HCT116 (cell line): ENCODE measurements at regions not wholly inside any gene's neighbourhood (a gene's known extent, or its start where the extent isn't known, plus 50 kb on each side); places are given as distances from the start of the nearest gene placed in this dataset.

Source experiments
- ATAC-seq: fragments of 200-7000 bp; cut with Tn5 transposase; 2 replicates; pipeline ENCODE4 v1.9.1; 2020; ENCODE audit warnings: mild to moderate bottlenecking, moderate library complexity
- BruUV-seq: library from RNA; stranded (reverse); fragments of 400-500 nt; replicated peaks from 2 replicates; lab custom pipeline; 2021; lab: Mats Ljungman, UMichigan
- CTCF ChIA-PET: fragments of 300-600 bp; sonication (Branson Sonifier 250); formaldehyde crosslinking; loops from one replicate; lab custom pipeline; 2021; ENCODE audit warnings: antibody characterized with exemption; lab: Charles Lee
- POLR2A ChIA-PET: fragments of 300-600, 350-600 bp; sonication (Branson Sonifier 250); formaldehyde crosslinking; loops from one replicate; lab custom pipeline; 2021; ENCODE audit warnings: antibody characterized with exemption; lab: Charles Lee
- RAD21 ChIA-PET, 2 experiments: fragments of 300-600 bp; sonication (Branson Sonifier 250); formaldehyde crosslinking; loops; one replicate each; lab custom pipeline; 2023; ENCODE audit warnings: low total read pairs in 2 of 2; ENCODE audit not compliant: uncharacterized antibody in 2 of 2, unreplicated experiment in 2 of 2, low non-redundant PET in 1 of 2; lab: Charles Lee
- DNase-seq: peaks from one replicate; pipeline ENCODE4 v3.0.0-alpha.2; 2010; ENCODE audit warnings: low read depth, low spot score
- H2AFZ ChIP-seq: fragments of 200-600 bp; shearing (Covaris generic), sonication (generic); 2 replicates; pipeline ENCODE4 v1.6.1; 2017; ENCODE audit warnings: low read depth, mixed run types, mixed read lengths, antibody characterized with exemption, low read length; ENCODE audit not compliant: poor library complexity, severe bottlenecking
- H3K27ac ChIP-seq: 2 replicates; pipeline ENCODE4 v1.5.1; 2012; ENCODE audit warnings: low read depth, low read length
- H3K27me3 ChIP-seq: fragments of 200-600 bp; sonication (generic); 2 replicates; pipeline ENCODE4 v1.6.1; 2016; ENCODE audit warnings: mixed run types, low read length, mixed read lengths; ENCODE audit not compliant: insufficient read depth
- H3K36me3 ChIP-seq, 2 experiments: fragments of 200-500 bp in 1 of 2; fragments of 200-600 bp in 1 of 2; sonication (Bioruptor generic) in 1 of 2; sonication (generic) in 1 of 2; 2 replicates each; pipeline versions ENCODE4 v1.5.1 to v1.6.1; 2014 to 2016; ENCODE audit warnings: low read length in 2 of 2, inconsistent platforms in 1 of 2, mixed read lengths in 1 of 2, mixed run types in 1 of 2; ENCODE audit not compliant: insufficient read depth in 2 of 2, control insufficient read depth in 1 of 2
- H3K4me1 ChIP-seq, 2 experiments: fragments of 200-600 bp in 1 of 2; sonication (generic) in 1 of 2; 2 replicates each; pipeline versions ENCODE4 v1.5.1 to v1.6.1; 2012 to 2017; ENCODE audit warnings: low read length in 2 of 2, inconsistent platforms in 1 of 2, mild to moderate bottlenecking in 1 of 2, mixed read lengths in 1 of 2, mixed run types in 1 of 2, moderate library complexity in 1 of 2; ENCODE audit not compliant: insufficient read depth in 2 of 2, control insufficient read depth in 1 of 2
- H3K4me2 ChIP-seq: fragments of 200-600 bp; sonication (generic); 2 replicates; pipeline ENCODE4 v1.6.1; 2017; ENCODE audit warnings: mixed run types, low read length, mixed read lengths
- H3K4me3 ChIP-seq, 2 experiments: fragments of 200-600 bp in 1 of 2; sonication (generic) in 1 of 2; replicated peaks in 1 of 2; 2 replicates each; pipeline ENCODE4 v1.5.1; 2011 to 2016; ENCODE audit warnings: low read length in 2 of 2, control low read depth in 1 of 2, low read depth in 1 of 2, mild to moderate bottlenecking in 1 of 2, mixed read lengths in 1 of 2, mixed run types in 1 of 2
- H3K79me2 ChIP-seq: fragments of 200-600 bp; sonication (generic); 2 replicates; pipeline ENCODE4 v1.6.1; 2017; ENCODE audit warnings: mild to moderate bottlenecking, mixed run types, low read length, moderate library complexity, mixed read lengths; ENCODE audit not compliant: insufficient read depth
- H3K9ac ChIP-seq: fragments of 200-600 bp; sonication (generic); 2 replicates; pipeline ENCODE4 v1.6.1; 2016; ENCODE audit warnings: low read length, mixed read lengths
- H3K9me2 ChIP-seq: fragments of 200-600 bp; sonication (generic), shearing (Covaris generic); 2 replicates; pipeline ENCODE4 v1.6.1; 2017; ENCODE audit warnings: mixed run types, mild to moderate bottlenecking, moderate library complexity; ENCODE audit not compliant: insufficient read depth
- H3K9me3 ChIP-seq, 2 experiments: fragments of 200-500 bp in 1 of 2; fragments of 200-600 bp in 1 of 2; sonication (Bioruptor generic) in 1 of 2; sonication (generic) in 1 of 2; 2 replicates each; pipeline ENCODE4 v1.6.1; 2014 to 2017; ENCODE audit warnings: low read length in 2 of 2, mixed read lengths in 2 of 2, inconsistent platforms in 1 of 2, low read depth in 1 of 2, mild to moderate bottlenecking in 1 of 2, mixed run types in 1 of 2, moderate library complexity in 1 of 2; ENCODE audit not compliant: control insufficient read depth in 1 of 2, insufficient read depth in 1 of 2
- H4K20me1 ChIP-seq: fragments of 200-600 bp; sonication (generic), shearing (Covaris generic); 2 replicates; pipeline ENCODE4 v1.6.1; 2017; ENCODE audit warnings: mixed run types, mild to moderate bottlenecking, moderate library complexity; ENCODE audit not compliant: insufficient read depth
- ATF3 ChIP-seq: IDR thresholded peaks from 2 replicates; pipeline ENCODE4 v1.6.1; 2012
- CBX3 ChIP-seq: IDR thresholded peaks from 2 replicates; pipeline ENCODE4 v1.6.1; 2012; ENCODE audit warnings: low read depth
- CEBPB ChIP-seq: IDR thresholded peaks from 2 replicates; pipeline ENCODE4 v1.6.1; 2012; ENCODE audit warnings: low read depth
- EGR1 ChIP-seq: IDR thresholded peaks from 2 replicates; pipeline ENCODE4 v1.6.1; 2012; ENCODE audit warnings: low read depth
- ELF1 ChIP-seq: IDR thresholded peaks from 2 replicates; pipeline ENCODE4 v1.6.1; 2012; ENCODE audit warnings: low read depth, borderline replicate concordance
- EZH2 ChIP-seq: fragments of 200-600 bp; sonication (generic); IDR thresholded peaks from 2 replicates; pipeline ENCODE4 v1.6.1; 2017; ENCODE audit warnings: antibody characterized with exemption, mixed run types
- EZH2phosphoT487 ChIP-seq: fragments of 200-600 bp; IDR thresholded peaks from 2 replicates; pipeline ENCODE4 v1.6.1; 2018; ENCODE audit warnings: antibody characterized with exemption, borderline replicate concordance
- FOSL1 ChIP-seq: IDR thresholded peaks from 2 replicates; pipeline ENCODE4 v1.6.1; 2012; ENCODE audit warnings: low read depth
- JUND ChIP-seq: IDR thresholded peaks from 2 replicates; pipeline ENCODE4 v1.6.1; 2012
- MAX ChIP-seq: IDR thresholded peaks from 2 replicates; pipeline ENCODE4 v1.6.1; 2012
- POLR2A ChIP-seq: IDR thresholded peaks from 2 replicates; pipeline ENCODE4 v1.7.0; 2011; ENCODE audit warnings: borderline replicate concordance; ENCODE audit not compliant: insufficient read depth, insufficient read length; ENCODE audit errors: extremely low read depth
- POLR2AphosphoS5 ChIP-seq: IDR thresholded peaks from 2 replicates; pipeline ENCODE4 v1.6.1; 2011; ENCODE audit warnings: mild to moderate bottlenecking, low read depth, low read length, moderate library complexity
- RAD21 ChIP-seq: IDR thresholded peaks from 2 replicates; pipeline ENCODE4 v1.6.1; 2012; ENCODE audit warnings: low read depth, mild to moderate bottlenecking
- SIN3A ChIP-seq: IDR thresholded peaks from 2 replicates; pipeline ENCODE4 v1.6.1; 2012; ENCODE audit warnings: low read depth
- SP1 ChIP-seq: IDR thresholded peaks from 2 replicates; pipeline ENCODE4 v1.6.1; 2012; ENCODE audit warnings: low read depth
- TCF7L2 ChIP-seq: IDR thresholded peaks from 2 replicates; pipeline ENCODE4 v1.7.0; 2011; ENCODE audit warnings: borderline replicate concordance, inconsistent platforms; ENCODE audit not compliant: insufficient read depth, insufficient read length; ENCODE audit errors: extremely low read depth
- YY1 ChIP-seq: IDR thresholded peaks from 2 replicates; pipeline ENCODE4 v1.6.1; 2011; ENCODE audit warnings: low read length, low read depth, moderate library complexity, mild to moderate bottlenecking; ENCODE audit not compliant: insufficient replicate concordance; ENCODE audit errors: extremely low read depth
- ZFX ChIP-seq: fragments of 450-650 bp; IDR thresholded peaks from 2 replicates; pipeline ENCODE4 v1.6.1; 2017
- ZNF274 ChIP-seq: fragments of 200-500 bp; sonication (Bioruptor generic); IDR thresholded peaks from 2 replicates; pipeline ENCODE4 v1.6.1; 2014; ENCODE audit warnings: mild to moderate bottlenecking, low read depth, low read length, inconsistent platforms
- intact Hi-C: fragments of 100-400 bp; cut with micrococcal nuclease; formaldehyde crosslinking; loops from 2 replicates; pipeline ENCODE4 v1.10.0; 2022
- TF ChIP-seq, protein P1 (sequence below), 3 experiments: fragments of 200-600 bp in 1 of 3; sonication (generic) in 1 of 3; IDR thresholded peaks in 2 of 3; conservative IDR thresholded peaks in 1 of 3; 2 replicates each; pipeline ENCODE4 v1.5.1; 2012 to 2017; ENCODE audit warnings: low read depth in 2 of 3, low read length in 2 of 3, antibody characterized with exemption in 1 of 3, borderline replicate concordance in 1 of 3, control low read depth in 1 of 3, mild to moderate bottlenecking in 1 of 3, mixed read lengths in 1 of 3, mixed run types in 1 of 3, moderate library complexity in 1 of 3; ENCODE audit not compliant: insufficient read depth in 1 of 3

DNA sequence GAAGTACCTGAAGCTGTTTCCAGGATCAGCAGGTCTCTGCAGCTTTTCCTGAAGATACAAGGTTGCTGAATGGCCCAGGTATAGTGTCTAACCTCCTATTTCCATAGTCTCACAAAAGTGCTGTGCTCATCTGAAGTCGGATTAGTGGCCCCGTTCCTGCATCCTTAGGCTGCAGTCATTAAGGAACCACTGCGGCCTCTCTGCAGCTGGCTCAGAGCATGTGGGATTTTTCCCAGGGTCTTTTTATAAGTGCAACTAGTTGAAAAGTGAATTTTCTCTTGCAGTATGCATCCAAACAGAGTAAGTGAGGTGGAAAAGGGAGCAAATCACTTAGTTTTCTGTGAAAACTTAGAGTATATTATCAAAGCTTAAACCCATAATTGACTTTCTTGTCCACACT, 565.3 kb upstream of the NEGR1 start (continued):
- TF ChIP-seq, protein P1, sequence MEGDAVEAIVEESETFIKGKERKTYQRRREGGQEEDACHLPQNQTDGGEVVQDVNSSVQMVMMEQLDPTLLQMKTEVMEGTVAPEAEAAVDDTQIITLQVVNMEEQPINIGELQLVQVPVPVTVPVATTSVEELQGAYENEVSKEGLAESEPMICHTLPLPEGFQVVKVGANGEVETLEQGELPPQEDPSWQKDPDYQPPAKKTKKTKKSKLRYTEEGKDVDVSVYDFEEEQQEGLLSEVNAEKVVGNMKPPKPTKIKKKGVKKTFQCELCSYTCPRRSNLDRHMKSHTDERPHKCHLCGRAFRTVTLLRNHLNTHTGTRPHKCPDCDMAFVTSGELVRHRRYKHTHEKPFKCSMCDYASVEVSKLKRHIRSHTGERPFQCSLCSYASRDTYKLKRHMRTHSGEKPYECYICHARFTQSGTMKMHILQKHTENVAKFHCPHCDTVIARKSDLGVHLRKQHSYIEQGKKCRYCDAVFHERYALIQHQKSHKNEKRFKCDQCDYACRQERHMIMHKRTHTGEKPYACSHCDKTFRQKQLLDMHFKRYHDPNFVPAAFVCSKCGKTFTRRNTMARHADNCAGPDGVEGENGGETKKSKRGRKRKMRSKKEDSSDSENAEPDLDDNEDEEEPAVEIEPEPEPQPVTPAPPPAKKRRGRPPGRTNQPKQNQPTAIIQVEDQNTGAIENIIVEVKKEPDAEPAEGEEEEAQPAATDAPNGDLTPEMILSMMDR (IDR thresholded peaks at IDR 0.05 in 2 of 3, conservative IDR thresholded peaks at IDR 0.05 in 1 of 3; ENCODE audit: borderline replicate concordance in 1 of 3, insufficient read depth in 1 of 3, low read depth in 2 of 3, low read length in 2 of 3), result no peak
- TF ChIP-seq ATF3 (no peak), TCF7L2 (no peak), FOSL1 (no peak), POLR2A (no peak), JUND (no peak)

DNA sequence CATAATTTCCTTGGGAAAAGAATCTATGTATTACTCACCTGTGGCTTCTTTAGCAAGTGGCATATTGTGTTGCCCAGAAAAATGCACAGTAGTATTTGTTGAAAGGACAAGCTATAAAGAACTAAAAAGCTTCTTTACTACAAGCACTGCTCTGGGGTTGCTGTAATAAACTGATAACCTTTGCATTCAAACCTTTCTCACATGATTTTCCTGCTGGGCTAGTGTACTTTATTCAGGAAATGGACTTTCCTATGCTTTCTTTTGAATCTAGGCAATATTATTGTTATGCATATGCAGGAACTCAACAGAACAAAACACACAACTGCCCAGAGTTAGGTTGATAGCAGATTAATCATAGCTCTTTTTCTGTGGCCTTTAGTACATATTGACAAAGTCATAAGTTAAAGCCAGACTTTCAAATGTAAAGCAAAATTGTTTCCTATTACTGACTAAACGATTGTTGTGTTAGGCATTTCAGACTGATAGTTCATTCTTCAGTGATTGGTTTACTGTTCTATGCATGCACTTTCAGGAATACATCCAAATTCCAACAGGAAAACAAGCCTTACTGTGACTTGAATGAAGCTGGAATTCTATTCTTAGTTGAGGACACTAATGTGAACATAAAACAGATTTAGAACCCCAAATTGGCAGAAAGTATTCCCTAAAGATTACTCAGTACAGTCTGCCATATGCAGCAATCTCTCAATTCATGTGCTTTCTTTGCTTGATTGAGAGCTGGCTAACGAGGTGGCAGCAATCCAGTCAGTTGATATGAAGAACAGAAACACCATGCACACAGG, 564.3 kb upstream of the NEGR1 start:
- no peak for ATAC-seq
- POLR2A ChIA-PET, result no interaction called here

More for the DNA sequence above, 564.3 kb upstream of the NEGR1 start:
- Histone ChIP-seq H3K27me3 (no peaks in the 10 kb centered on the region), H3K4me3 (no peak overlapping the region), H3K9me2 (no peaks in the 10 kb centered on the region), H3K27ac (no peak overlapping the region), H3K79me2 (no peaks in the 10 kb centered on the region), H3K4me1 (no peaks in the 10 kb centered on the region), H4K20me1 (no peaks in the 10 kb centered on the region), H3K9ac (no peak overlapping the region), H3K4me2 (no peak overlapping the region), H3K9me3 (peaks cover 7 to 11% of the 10 kb centered on the region in 2 experiments; a peak in 2 of 4 replicates), H2AFZ (no peak overlapping the region), H3K36me3 (no peaks in the 10 kb centered on the region)
- intact Hi-C loops, result no loop called here
- no peak for TF ChIP-seq EZH2
- no peak for TF ChIP-seq RAD21
- no peak for TF ChIP-seq MAX
- no peak for TF ChIP-seq ZFX
- TF ChIP-seq FOSL1, result no peak
- TF ChIP-seq ATF3, result no peak
- TF ChIP-seq SP1, result no peak
- TF ChIP-seq SIN3A, result no peak
- TF ChIP-seq POLR2A, result no peak
- TF ChIP-seq ELF1, result no peak
- TF ChIP-seq EGR1, result no peak
- no peak for TF ChIP-seq EZH2phosphoT487
- no peak for TF ChIP-seq POLR2AphosphoS5
- TF ChIP-seq TCF7L2, result no peak
- TF ChIP-seq CBX3, result no peak
- no peak for TF ChIP-seq JUND
- TF ChIP-seq YY1, result no peak
- TF ChIP-seq ZNF274, result no peak
- no peak for TF ChIP-seq CEBPB
- DNase-seq, result no peak
- BruUV-seq, result no TSS peak
- ChIA-PET CTCF (no interaction called here), RAD21 (no interaction called here)
